ENCODE measurements at regions not wholly inside any gene's neighbourhood (a gene's known extent, or its start where the extent isn't known, plus 50 kb on each side); places are given as distances from the start of the nearest gene placed in this dataset.

DNA sequence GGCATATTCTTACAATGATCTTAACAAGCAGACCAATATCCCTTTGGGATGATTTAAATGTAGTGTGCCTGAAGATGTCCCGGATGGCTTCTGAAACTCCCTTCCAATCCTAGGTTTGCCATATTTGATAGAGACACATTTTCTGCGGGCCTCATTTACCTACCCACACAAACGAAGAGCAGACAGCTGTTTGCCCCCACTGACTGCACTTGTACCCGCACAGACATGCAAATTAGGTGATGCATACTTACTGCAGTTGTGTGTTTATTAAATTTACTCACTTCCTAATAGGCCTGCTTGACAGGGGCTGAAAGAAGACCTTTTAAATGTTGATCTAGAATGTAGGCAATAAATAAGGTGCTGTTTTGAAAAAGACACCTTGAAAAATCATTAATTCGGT, 257.9 kb upstream of the RRP15 start:
- no peaks in the 10 kb centered on the region for H3K9me3 ChIP-seq (ENCODE audit: control insufficient read depth, insufficient read depth, low read length)
- H3K27me3 ChIP-seq (ENCODE audit: control insufficient read depth, insufficient read depth, low read length): no peaks in the 10 kb centered on the region
- no peak overlapping the region for H3K9ac ChIP-seq (ENCODE audit: low read depth, low read length)
- no peaks in the 10 kb centered on the region for H3K36me3 ChIP-seq (ENCODE audit: control insufficient read depth, insufficient read depth, low read length)
- peaks cover 11% of the 10 kb centered on the region for H3K4me1 ChIP-seq (ENCODE audit: control insufficient read depth, insufficient read depth, low read length)
- no peak overlapping the region for H3K4me3 ChIP-seq (ENCODE audit: low read depth, low read length)

GRCh38 chr1:218030846-218031245, 254.2 kb upstream of the RRP15 start:
- H3K4me3 ChIP-seq (ENCODE audit: low read depth, low read length): no peak overlapping the region
- H3K9me3 ChIP-seq (ENCODE audit: control insufficient read depth, insufficient read depth, low read length): no peaks in the 10 kb centered on the region
- H3K36me3 ChIP-seq (ENCODE audit: control insufficient read depth, insufficient read depth, low read length): no peaks in the 10 kb centered on the region
- H3K27me3 ChIP-seq (ENCODE audit: control insufficient read depth, insufficient read depth, low read length): no peaks in the 10 kb centered on the region
- H3K4me1 ChIP-seq (ENCODE audit: control insufficient read depth, insufficient read depth, low read length): peaks cover 19% of the 10 kb centered on the region
- H3K9ac ChIP-seq (ENCODE audit: low read depth, low read length): no peak overlapping the region

GRCh38 chr1:218031901-218032300, 253.2 kb upstream of the RRP15 start:
- H3K4me1 ChIP-seq (ENCODE audit: control insufficient read depth, insufficient read depth, low read length): peaks cover 19% of the 10 kb centered on the region
- H3K36me3 ChIP-seq (ENCODE audit: control insufficient read depth, insufficient read depth, low read length): no peaks in the 10 kb centered on the region
- no peaks in the 10 kb centered on the region for H3K27me3 ChIP-seq (ENCODE audit: control insufficient read depth, insufficient read depth, low read length)
- H3K9me3 ChIP-seq (ENCODE audit: control insufficient read depth, insufficient read depth, low read length): no peaks in the 10 kb centered on the region
- no peak overlapping the region for H3K9ac ChIP-seq (ENCODE audit: low read depth, low read length)
- H3K4me3 ChIP-seq (ENCODE audit: low read depth, low read length): no peak overlapping the region

DNA sequence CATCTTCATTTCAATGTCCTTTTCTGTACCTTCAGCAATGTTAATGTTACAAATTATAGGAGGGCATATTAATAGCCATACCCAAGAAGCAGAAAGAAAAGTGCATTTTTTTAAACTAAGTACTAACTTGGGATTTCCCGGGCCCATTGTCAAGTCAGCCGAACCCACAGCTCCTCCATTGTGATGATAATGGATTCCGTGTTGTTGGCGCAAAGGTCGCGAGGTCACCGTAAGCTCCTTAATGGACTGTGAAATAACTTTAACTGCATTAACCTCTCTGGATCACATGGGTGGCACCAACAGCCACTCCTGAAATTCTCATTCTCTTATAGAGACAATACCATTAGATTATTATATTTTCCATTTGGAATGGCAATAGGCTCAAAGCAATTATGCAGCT, 250.6 kb upstream of the RRP15 start:
- Histone ChIP-seq H3K27me3 (ENCODE audit: control insufficient read depth, insufficient read depth, low read length) (no peaks in the 10 kb centered on the region), H3K36me3 (ENCODE audit: control insufficient read depth, insufficient read depth, low read length) (no peaks in the 10 kb centered on the region), H3K9ac (ENCODE audit: low read depth, low read length) (no peak overlapping the region), H3K4me3 (ENCODE audit: low read depth, low read length) (no peak overlapping the region), H3K9me3 (ENCODE audit: control insufficient read depth, insufficient read depth, low read length) (no peaks in the 10 kb centered on the region), H3K4me1 (ENCODE audit: control insufficient read depth, insufficient read depth, low read length) (peaks cover 19% of the 10 kb centered on the region)

DNA sequence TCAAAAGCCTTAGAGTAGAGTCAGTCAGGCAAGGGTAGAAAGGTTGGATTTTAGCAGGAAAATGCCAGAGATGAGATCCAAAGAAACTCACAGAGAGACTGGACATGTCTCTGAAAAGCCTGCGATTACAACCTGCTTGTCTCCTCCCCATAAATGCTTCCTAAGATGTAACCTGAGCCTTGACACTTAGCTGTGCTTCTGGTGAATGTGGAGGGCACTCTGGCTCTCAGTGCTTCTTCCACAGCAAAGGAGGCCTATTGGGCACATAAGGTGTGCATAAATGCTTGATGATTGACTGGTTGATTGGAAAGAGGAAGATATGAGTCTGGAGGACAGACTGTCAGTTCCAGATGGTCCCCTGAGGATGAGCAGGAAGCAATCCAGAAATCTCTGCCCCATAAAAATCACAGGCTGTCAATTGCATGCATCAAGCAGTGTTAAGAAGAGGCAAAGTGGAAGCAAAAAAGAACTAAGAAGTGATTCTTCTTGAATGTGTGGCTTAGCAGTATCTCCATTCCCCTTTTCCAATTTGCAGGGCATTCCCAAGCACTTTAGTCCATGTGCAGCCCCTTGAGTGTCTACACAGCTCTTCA, 236.2 kb upstream of the RRP15 start:
- Histone ChIP-seq H3K9ac (ENCODE audit: low read depth, low read length) (no peak overlapping the region), H3K4me1 (ENCODE audit: control insufficient read depth, insufficient read depth, low read length) (peaks cover 6% of the 10 kb centered on the region), H3K4me3 (ENCODE audit: low read depth, low read length) (no peak overlapping the region), H3K27me3 (ENCODE audit: control insufficient read depth, insufficient read depth, low read length) (no peaks in the 10 kb centered on the region), H3K36me3 (ENCODE audit: control insufficient read depth, insufficient read depth, low read length) (no peaks in the 10 kb centered on the region), H3K9me3 (ENCODE audit: control insufficient read depth, insufficient read depth, low read length) (no peaks in the 10 kb centered on the region)

DNA sequence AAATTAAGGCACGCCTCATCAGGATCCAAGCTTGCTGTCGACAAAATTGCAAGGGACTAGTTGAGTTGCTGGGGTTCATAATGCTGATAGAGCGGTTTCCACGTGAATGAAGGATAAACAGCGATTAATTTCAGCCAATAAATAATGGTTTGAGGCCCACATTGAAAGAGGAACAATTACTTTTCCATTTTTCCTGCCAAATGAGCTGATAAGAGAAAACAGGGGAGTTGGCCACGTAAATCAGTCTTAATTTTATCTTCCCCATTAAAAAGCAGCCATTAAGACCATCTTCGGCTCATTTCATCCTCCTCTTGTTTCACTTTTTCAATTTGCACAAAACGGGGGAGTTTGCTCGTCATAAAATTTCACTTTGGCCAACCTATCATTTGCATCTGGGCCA, 235.5 kb upstream of the RRP15 start:
- Histone ChIP-seq H3K36me3 (ENCODE audit: control insufficient read depth, insufficient read depth, low read length) (no peaks in the 10 kb centered on the region), H3K9ac (ENCODE audit: low read depth, low read length) (no peak overlapping the region), H3K4me3 (ENCODE audit: low read depth, low read length) (no peak overlapping the region), H3K4me1 (ENCODE audit: control insufficient read depth, insufficient read depth, low read length) (peaks cover 6% of the 10 kb centered on the region), H3K27me3 (ENCODE audit: control insufficient read depth, insufficient read depth, low read length) (no peaks in the 10 kb centered on the region), H3K9me3 (ENCODE audit: control insufficient read depth, insufficient read depth, low read length) (no peaks in the 10 kb centered on the region)

DNA sequence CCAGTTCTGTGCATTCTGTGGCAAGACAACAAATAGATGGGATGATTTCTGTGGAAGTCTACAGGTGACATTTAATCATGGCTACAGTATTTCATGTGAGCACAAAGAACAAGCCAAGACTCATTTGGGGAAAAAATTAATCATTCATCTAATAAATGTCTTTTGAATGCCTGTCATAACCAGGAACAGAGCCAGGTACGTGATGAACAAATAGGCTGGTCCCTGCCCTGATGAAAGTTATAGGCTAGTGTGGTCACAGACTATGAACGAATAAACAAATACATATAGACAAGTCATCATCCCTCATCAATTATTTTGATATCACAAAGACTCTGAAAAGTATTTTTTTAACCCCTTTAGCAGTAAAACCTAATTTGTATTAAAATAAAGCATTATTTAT, 226.4 kb upstream of the RRP15 start:
- Histone ChIP-seq H3K36me3 (ENCODE audit: control insufficient read depth, insufficient read depth, low read length) (no peaks in the 10 kb centered on the region), H3K27me3 (ENCODE audit: control insufficient read depth, insufficient read depth, low read length) (no peaks in the 10 kb centered on the region), H3K4me1 (ENCODE audit: control insufficient read depth, insufficient read depth, low read length) (no peaks in the 10 kb centered on the region), H3K9me3 (ENCODE audit: control insufficient read depth, insufficient read depth, low read length) (no peaks in the 10 kb centered on the region), H3K4me3 (ENCODE audit: low read depth, low read length) (no peak overlapping the region), H3K9ac (ENCODE audit: low read depth, low read length) (no peak overlapping the region)

DNA sequence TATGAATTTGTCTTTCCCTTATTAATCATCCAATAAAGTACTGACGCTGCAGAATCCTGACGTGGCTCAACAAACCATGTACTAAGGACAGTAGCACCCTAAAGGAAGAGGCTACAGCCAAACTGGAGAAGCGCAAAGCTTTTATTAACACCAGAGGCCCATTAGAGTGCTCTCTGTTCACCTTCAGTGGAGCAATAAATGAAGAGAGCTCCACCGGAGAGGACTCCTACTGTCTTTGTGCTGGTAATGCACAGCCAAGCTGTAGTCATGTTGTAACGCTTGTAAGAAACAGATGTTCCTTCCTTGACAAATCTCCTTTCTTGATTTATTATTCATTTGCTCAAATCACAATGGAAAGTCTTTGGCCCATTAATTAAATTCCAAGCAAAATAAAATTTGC, 220.7 kb upstream of the RRP15 start:
- H3K4me3 ChIP-seq (ENCODE audit: low read depth, low read length): no peak overlapping the region
- H3K27me3 ChIP-seq (ENCODE audit: control insufficient read depth, insufficient read depth, low read length): no peaks in the 10 kb centered on the region
- H3K9ac ChIP-seq (ENCODE audit: low read depth, low read length): no peak overlapping the region
- H3K36me3 ChIP-seq (ENCODE audit: control insufficient read depth, insufficient read depth, low read length): no peaks in the 10 kb centered on the region
- H3K4me1 ChIP-seq (ENCODE audit: control insufficient read depth, insufficient read depth, low read length): no peaks in the 10 kb centered on the region
- H3K9me3 ChIP-seq (ENCODE audit: control insufficient read depth, insufficient read depth, low read length): no peaks in the 10 kb centered on the region

GRCh38 chr1:218066332-218066731, 218.8 kb upstream of the RRP15 start:
- H3K4me1 ChIP-seq (ENCODE audit: control insufficient read depth, insufficient read depth, low read length): no peaks in the 10 kb centered on the region
- H3K4me3 ChIP-seq (ENCODE audit: low read depth, low read length): no peak overlapping the region
- H3K9ac ChIP-seq (ENCODE audit: low read depth, low read length): no peak overlapping the region
- no peaks in the 10 kb centered on the region for H3K27me3 ChIP-seq (ENCODE audit: control insufficient read depth, insufficient read depth, low read length)
- no peaks in the 10 kb centered on the region for H3K36me3 ChIP-seq (ENCODE audit: control insufficient read depth, insufficient read depth, low read length)
- no peaks in the 10 kb centered on the region for H3K9me3 ChIP-seq (ENCODE audit: control insufficient read depth, insufficient read depth, low read length)

- no peaks in the 10 kb centered on the region for H3K4me1 ChIP-seq (ENCODE audit: control insufficient read depth, insufficient read depth, low read length)
- no peaks in the 10 kb centered on the region for H3K9me3 ChIP-seq (ENCODE audit: control insufficient read depth, insufficient read depth, low read length)
Observed at GRCh38 chr1:218068241-218068640, 216.9 kb upstream of the RRP15 start.

GRCh38 chr1:218069180-218069579, 215.9 kb upstream of the RRP15 start:
- no peak overlapping the region for H3K4me3 ChIP-seq (ENCODE audit: low read depth, low read length)
- no peaks in the 10 kb centered on the region for H3K4me1 ChIP-seq (ENCODE audit: control insufficient read depth, insufficient read depth, low read length)
- H3K9ac ChIP-seq (ENCODE audit: low read depth, low read length): no peak overlapping the region
- no peaks in the 10 kb centered on the region for H3K9me3 ChIP-seq (ENCODE audit: control insufficient read depth, insufficient read depth, low read length)
- no peaks in the 10 kb centered on the region for H3K27me3 ChIP-seq (ENCODE audit: control insufficient read depth, insufficient read depth, low read length)
- H3K36me3 ChIP-seq (ENCODE audit: control insufficient read depth, insufficient read depth, low read length): no peaks in the 10 kb centered on the region

More at GRCh38 chr1:218068241-218068640, 216.9 kb upstream of the RRP15 start:
- Histone ChIP-seq H3K27me3 (ENCODE audit: control insufficient read depth, insufficient read depth, low read length) (no peaks in the 10 kb centered on the region), H3K9ac (ENCODE audit: low read depth, low read length) (no peak overlapping the region), H3K36me3 (ENCODE audit: control insufficient read depth, insufficient read depth, low read length) (no peaks in the 10 kb centered on the region), H3K4me3 (ENCODE audit: low read depth, low read length) (no peak overlapping the region)

DNA sequence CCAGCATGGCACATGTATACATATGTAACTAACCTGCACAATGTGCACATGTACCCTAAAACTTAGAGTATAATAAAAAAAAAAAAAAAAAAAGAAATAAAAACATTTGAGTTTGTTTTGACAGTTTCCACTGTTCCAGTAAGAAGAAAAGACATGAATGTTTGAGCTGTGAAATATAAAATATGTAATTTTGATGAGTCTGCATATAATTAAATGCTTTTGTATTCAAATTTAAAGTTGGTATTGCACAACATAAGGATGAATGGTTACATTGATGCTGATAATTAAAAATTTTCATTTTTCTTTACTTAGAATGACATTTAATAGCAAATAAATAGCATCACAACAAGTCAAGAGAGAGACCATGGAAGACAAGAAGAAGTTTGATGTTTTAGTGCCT, 212.0 kb upstream of the RRP15 start:
- H3K27me3 ChIP-seq (ENCODE audit: control insufficient read depth, insufficient read depth, low read length): no peaks in the 10 kb centered on the region

More for the DNA sequence above, 212.0 kb upstream of the RRP15 start:
- Histone ChIP-seq H3K4me3 (ENCODE audit: low read depth, low read length) (no peak overlapping the region), H3K4me1 (ENCODE audit: control insufficient read depth, insufficient read depth, low read length) (no peaks in the 10 kb centered on the region), H3K9me3 (ENCODE audit: control insufficient read depth, insufficient read depth, low read length) (no peaks in the 10 kb centered on the region), H3K36me3 (ENCODE audit: control insufficient read depth, insufficient read depth, low read length) (no peaks in the 10 kb centered on the region), H3K9ac (ENCODE audit: low read depth, low read length) (no peak overlapping the region)

All from iPS-15b (cell line).